H9 (cell line): ENCODE measurements at regions not wholly inside any gene's neighbourhood (a gene's known extent, or its start where the extent isn't known, plus 50 kb on each side); places are given as distances from the start of the nearest gene placed in this dataset.

Source experiments
- DNase-seq: peaks from one replicate; pipeline ENCODE4 v3.0.0-alpha.2; 2017
- H2AFZ ChIP-seq: one replicate; pipeline ENCODE4 v1.6.1; 2013; ENCODE audit warnings: mild to moderate bottlenecking, low read length, control low read depth, moderate library complexity
- H2AK5ac ChIP-seq: 2 replicates; pipeline ENCODE4 v1.6.1; 2013; ENCODE audit warnings: low read length, control low read depth, mixed read lengths; ENCODE audit not compliant: insufficient read length
- H2BK120ac ChIP-seq: one replicate; pipeline ENCODE4 v1.6.1; 2013; ENCODE audit warnings: low read depth, mild to moderate bottlenecking, low read length, control low read depth, inconsistent platforms; ENCODE audit not compliant: poor library complexity, severe bottlenecking
- H2BK12ac ChIP-seq: 2 replicates; pipeline ENCODE4 v1.6.1; 2013; ENCODE audit warnings: low read length, control low read depth, mixed read lengths, low read depth; ENCODE audit not compliant: insufficient read length
- H2BK15ac ChIP-seq: 2 replicates; pipeline ENCODE4 v1.6.1; 2013; ENCODE audit warnings: low read depth, low read length, control low read depth
- H2BK20ac ChIP-seq: one replicate; pipeline ENCODE4 v1.6.1; 2013; ENCODE audit warnings: low read depth, mild to moderate bottlenecking, low read length, control low read depth, inconsistent platforms; ENCODE audit not compliant: poor library complexity, severe bottlenecking
- H2BK5ac ChIP-seq: 2 replicates; pipeline ENCODE4 v1.6.1; 2013; ENCODE audit warnings: low read length, control low read depth, mixed read lengths; ENCODE audit not compliant: insufficient read length
- H3K14ac ChIP-seq: 2 replicates; pipeline ENCODE4 v1.6.1; 2013; ENCODE audit warnings: low read length, control low read depth; ENCODE audit not compliant: insufficient read depth
- H3K18ac ChIP-seq: 2 replicates; pipeline ENCODE4 v1.6.1; 2013; ENCODE audit warnings: low read depth, mild to moderate bottlenecking, mixed read lengths, low read length, control low read depth; ENCODE audit not compliant: insufficient read length
- H3K23ac ChIP-seq: 2 replicates; pipeline ENCODE4 v1.6.1; 2013; ENCODE audit warnings: low read length, control low read depth, mixed read lengths, low read depth; ENCODE audit not compliant: insufficient read length
- H3K23me2 ChIP-seq: 2 replicates; pipeline ENCODE4 v1.6.1; 2013; ENCODE audit warnings: low read depth, mild to moderate bottlenecking, mixed read lengths, low read length, control low read depth; ENCODE audit not compliant: insufficient read length, poor library complexity, severe bottlenecking
- H3K27ac ChIP-seq: 2 replicates; pipeline ENCODE4 v1.5.1; 2013; ENCODE audit warnings: low read length, control low read depth, mixed read lengths, low read depth; ENCODE audit not compliant: insufficient read length
- H3K27me3 ChIP-seq: 2 replicates; pipeline ENCODE4 v1.6.1; 2013; ENCODE audit warnings: low read length, control low read depth, inconsistent platforms; ENCODE audit not compliant: insufficient read depth
- H3K4ac ChIP-seq: 2 replicates; pipeline ENCODE4 v1.6.1; 2013; ENCODE audit warnings: low read depth, mild to moderate bottlenecking, control low read depth, inconsistent platforms, low read length, moderate library complexity
- H3K4me1 ChIP-seq: 2 replicates; pipeline ENCODE4 v1.6.1; 2013; ENCODE audit warnings: low read length, control low read depth, inconsistent platforms; ENCODE audit not compliant: insufficient read depth
- H3K4me2 ChIP-seq: 2 replicates; pipeline ENCODE4 v1.6.1; 2013; ENCODE audit warnings: low read length, control low read depth, mixed read lengths; ENCODE audit not compliant: insufficient read length, insufficient read depth
- H3K56ac ChIP-seq: 2 replicates; pipeline ENCODE4 v1.6.1; 2013; ENCODE audit warnings: low read depth, mild to moderate bottlenecking, mixed read lengths, low read length, control low read depth; ENCODE audit not compliant: insufficient read length
- H3K79me1 ChIP-seq: 2 replicates; pipeline ENCODE4 v1.6.1; 2013; ENCODE audit warnings: low read depth, mild to moderate bottlenecking, moderate library complexity, low read length, control low read depth, inconsistent platforms; ENCODE audit not compliant: insufficient read depth, poor library complexity, severe bottlenecking
- H3K79me2 ChIP-seq: 2 replicates; pipeline ENCODE4 v1.6.1; 2013; ENCODE audit warnings: low read length, control low read depth, inconsistent platforms; ENCODE audit not compliant: insufficient read depth
- H3K9ac ChIP-seq: 2 replicates; pipeline ENCODE4 v1.6.1; 2013; ENCODE audit warnings: low read length, control low read depth, mixed read lengths; ENCODE audit not compliant: insufficient read length; ENCODE audit errors: extremely low read depth
- H3K9me3 ChIP-seq: one replicate; pipeline ENCODE4 v1.6.1; 2013; ENCODE audit warnings: low read depth, low read length, inconsistent platforms; ENCODE audit not compliant: control insufficient read depth
- H3T11ph ChIP-seq: one replicate; pipeline ENCODE4 v1.6.1; 2013; ENCODE audit warnings: mild to moderate bottlenecking, low read length, control low read depth, inconsistent platforms
- H4K20me1 ChIP-seq: one replicate; pipeline ENCODE4 v1.6.1; 2013; ENCODE audit not compliant: control insufficient read depth, insufficient read length, insufficient read depth
- H4K5ac ChIP-seq: 2 replicates; pipeline ENCODE4 v1.6.1; 2013; ENCODE audit warnings: low read depth, mild to moderate bottlenecking, mixed read lengths, low read length, control low read depth; ENCODE audit not compliant: insufficient read length
- H4K8ac ChIP-seq: replicated peaks from 2 replicates; pipeline ENCODE4 v1.6.1; 2013; ENCODE audit warnings: low read length, control low read depth, mixed read lengths, low read depth; ENCODE audit not compliant: insufficient read length
- H4K91ac ChIP-seq: 2 replicates; pipeline ENCODE4 v1.6.1; 2013; ENCODE audit warnings: low read depth, mild to moderate bottlenecking, moderate library complexity, mixed read lengths, low read length, control low read depth; ENCODE audit not compliant: insufficient read length
- H3K27ac Mint-ChIP-seq, 3 experiments: 2 replicates in 2 of 3; 3 replicates in 1 of 3; pipeline ENCODE4 v1.8.0; 2020 to 2021; ENCODE audit warnings: mixed read lengths in 3 of 3, mild to moderate bottlenecking in 1 of 3, moderate library complexity in 1 of 3
- H3K27me3 Mint-ChIP-seq: 2 replicates; pipeline ENCODE4 v1.8.0; 2021; ENCODE audit warnings: low read depth, mild to moderate bottlenecking, moderate library complexity, mixed read lengths
- H3K36me3 Mint-ChIP-seq, 3 experiments: 2 replicates in 2 of 3; 3 replicates in 1 of 3; pipeline ENCODE4 v1.8.0; 2020 to 2021; ENCODE audit warnings: low read depth in 3 of 3, mixed read lengths in 3 of 3; ENCODE audit not compliant: insufficient read depth in 1 of 3
- H3K4me1 Mint-ChIP-seq, 2 experiments: 2 replicates each; pipeline ENCODE4 v1.8.0; 2020; ENCODE audit warnings: mixed read lengths in 2 of 2
- H3K4me3 Mint-ChIP-seq, 2 experiments: 2 replicates in 1 of 2; 3 replicates in 1 of 2; pipeline ENCODE4 v1.8.0; 2020 to 2021; ENCODE audit warnings: mild to moderate bottlenecking in 2 of 2, mixed read lengths in 2 of 2, moderate library complexity in 1 of 2
- H3K9me3 Mint-ChIP-seq, 2 experiments: 2 replicates in 1 of 2; 3 replicates in 1 of 2; pipeline ENCODE4 v1.8.0; 2020; ENCODE audit warnings: mild to moderate bottlenecking in 2 of 2, mixed read lengths in 2 of 2, moderate library complexity in 1 of 2
- CTCF ChIP-seq: fragments of 200-600 bp; sonication (generic); conservative IDR thresholded peaks from 3 replicates; pipeline ENCODE4 v1.8.0; 2021; ENCODE audit warnings: antibody characterized with exemption, mild to moderate bottlenecking
- WGBS: extraction: QIAGEN DNeasy Blood & Tissue Kit; methylation state at CpG from one replicate; pipeline ENCODE4 v1.1.7; 2013; ENCODE audit warnings: missing lambda C conversion rate, low lambda C conversion rate, mixed read lengths; ENCODE audit not compliant: insufficient read length; ENCODE audit errors: extremely low coverage; 5-methylcytosine and 5-hydroxymethylcytosine counted together

- Histone ChIP-seq H3K4me1 (no peaks in the 10 kb centered on the region), H2BK120ac (no peak overlapping the region), H3T11ph (no peak overlapping the region), H3K23ac (no peak overlapping the region), H3K27me3 (no peaks in the 10 kb centered on the region), H3K79me1 (no peaks in the 10 kb centered on the region), H3K9me3 (peaks cover 59% of the 10 kb centered on the region), H4K91ac (no peak overlapping the region), H3K79me2 (no peaks in the 10 kb centered on the region), H2BK12ac (no peak overlapping the region), H4K8ac (no peak overlapping the region), H3K18ac (no peak overlapping the region), H2BK20ac (no peak overlapping the region), H3K4me2 (no peak overlapping the region), H4K20me1 (no peaks in the 10 kb centered on the region), H2BK15ac (no peak overlapping the region), H3K14ac (no peak overlapping the region), H3K56ac (no peak overlapping the region), H3K27ac (no peak overlapping the region), H3K23me2 (no peaks in the 10 kb centered on the region), H4K5ac (no peak overlapping the region), H3K9ac (no peak overlapping the region), H2AFZ (no peak overlapping the region), H2BK5ac (no peak overlapping the region), H3K4ac (no peak overlapping the region), H2AK5ac (no peak overlapping the region)
- Mint-ChIP-seq H3K27me3 (peaks cover 5% of the 10 kb centered on the region), H3K4me1 (no peaks in the 10 kb centered on the region), H3K36me3 (peaks cover 6 to 27% (median 10%) of the 10 kb centered on the region in 3 experiments), H3K4me3 (no peak overlapping the region), H3K9me3 (peaks cover 91 to 93% of the 10 kb centered on the region in 2 experiments), H3K27ac (no peak overlapping the region)
- no peak for DNase-seq
- whole genome bisulfite sequencing = no CpG with 5 or more reads among the region's 24 CpGs
- TF ChIP-seq CTCF = no peak
Measured at GRCh38 chr12:34606749-34607519, 584.6 kb downstream of the ALG10 start.
